ENCODE measurements at regions not wholly inside any gene's neighbourhood (a gene's known extent, or its start where the extent isn't known, plus 50 kb on each side); places are given as distances from the start of the nearest gene placed in this dataset.

- TF ChIP-seq CTCF (IDR thresholded peaks at IDR 0.05) (no peak), POLR2A (IDR thresholded peaks at IDR 0.05) (no peak)
Measured at GRCh38 chr9:107213080-107213479, 70.0 kb upstream of the RAD23B start.
